ENCODE measurements at regions not wholly inside any gene's neighbourhood (a gene's known extent, or its start where the extent isn't known, plus 50 kb on each side); places are given as distances from the start of the nearest gene placed in this dataset.

- TF ChIP-seq, protein P1, sequence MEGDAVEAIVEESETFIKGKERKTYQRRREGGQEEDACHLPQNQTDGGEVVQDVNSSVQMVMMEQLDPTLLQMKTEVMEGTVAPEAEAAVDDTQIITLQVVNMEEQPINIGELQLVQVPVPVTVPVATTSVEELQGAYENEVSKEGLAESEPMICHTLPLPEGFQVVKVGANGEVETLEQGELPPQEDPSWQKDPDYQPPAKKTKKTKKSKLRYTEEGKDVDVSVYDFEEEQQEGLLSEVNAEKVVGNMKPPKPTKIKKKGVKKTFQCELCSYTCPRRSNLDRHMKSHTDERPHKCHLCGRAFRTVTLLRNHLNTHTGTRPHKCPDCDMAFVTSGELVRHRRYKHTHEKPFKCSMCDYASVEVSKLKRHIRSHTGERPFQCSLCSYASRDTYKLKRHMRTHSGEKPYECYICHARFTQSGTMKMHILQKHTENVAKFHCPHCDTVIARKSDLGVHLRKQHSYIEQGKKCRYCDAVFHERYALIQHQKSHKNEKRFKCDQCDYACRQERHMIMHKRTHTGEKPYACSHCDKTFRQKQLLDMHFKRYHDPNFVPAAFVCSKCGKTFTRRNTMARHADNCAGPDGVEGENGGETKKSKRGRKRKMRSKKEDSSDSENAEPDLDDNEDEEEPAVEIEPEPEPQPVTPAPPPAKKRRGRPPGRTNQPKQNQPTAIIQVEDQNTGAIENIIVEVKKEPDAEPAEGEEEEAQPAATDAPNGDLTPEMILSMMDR (conservative IDR thresholded peaks at IDR 0.05; ENCODE audit: low read depth, low read length) = no peak
- TF ChIP-seq EZH2 (IDR thresholded peaks at IDR 0.05; ENCODE audit: borderline replicate concordance, low read depth, low read length, poor library complexity, severe bottlenecking) = no peak
These were observed 341.0 kb upstream of the KYNU start for GRCh38 chr2:142536492-142536891.
